CMK (cell line): ENCODE measurements at regions not wholly inside any gene's neighbourhood (a gene's known extent, or its start where the extent isn't known, plus 50 kb on each side); places are given as distances from the start of the nearest gene placed in this dataset.
A peak's percentile ranks its signal among the peaks of the same experiment; 100 is the strongest.
"Not testable (repeated sequence)": the region's sequence is repeated elsewhere in the genome, so short reads cannot be mapped to it uniquely, and the experiment has no call there.

Source experiments
- DNase-seq: peaks from one replicate; pipeline ENCODE4 v3.0.0-alpha.2; 2010; ENCODE audit warnings: low read depth

GRCh38 chr3:66808891-66809594 is 189.1 kb upstream of the KBTBD8 start:
- no peak for DNase-seq

DNA sequence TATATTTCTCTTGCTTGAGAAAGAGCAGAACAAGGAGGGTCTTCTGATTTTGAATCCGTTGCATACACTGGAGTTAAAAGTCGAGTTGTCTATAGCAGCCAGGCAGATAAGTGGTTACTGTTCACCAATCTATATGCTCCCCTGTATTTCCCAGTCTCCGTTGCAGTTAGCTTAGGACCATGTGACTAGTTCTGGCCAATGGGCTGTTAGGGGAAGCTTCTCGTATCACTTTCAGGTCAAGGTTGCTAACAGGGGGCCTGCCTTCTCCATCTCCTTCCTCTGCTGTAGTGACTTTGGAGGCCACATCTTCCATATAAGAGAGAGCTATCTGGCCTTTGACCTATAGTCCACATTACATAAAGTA is 188.5 kb upstream of the KBTBD8 start:
- no peak for DNase-seq

GRCh38 chr3:66812136-66812535 is 186.0 kb upstream of the KBTBD8 start:
- DNase-seq, result no peak

GRCh38 chr3:66812741-66813140 is 185.4 kb upstream of the KBTBD8 start:
- no peak for DNase-seq

DNA sequence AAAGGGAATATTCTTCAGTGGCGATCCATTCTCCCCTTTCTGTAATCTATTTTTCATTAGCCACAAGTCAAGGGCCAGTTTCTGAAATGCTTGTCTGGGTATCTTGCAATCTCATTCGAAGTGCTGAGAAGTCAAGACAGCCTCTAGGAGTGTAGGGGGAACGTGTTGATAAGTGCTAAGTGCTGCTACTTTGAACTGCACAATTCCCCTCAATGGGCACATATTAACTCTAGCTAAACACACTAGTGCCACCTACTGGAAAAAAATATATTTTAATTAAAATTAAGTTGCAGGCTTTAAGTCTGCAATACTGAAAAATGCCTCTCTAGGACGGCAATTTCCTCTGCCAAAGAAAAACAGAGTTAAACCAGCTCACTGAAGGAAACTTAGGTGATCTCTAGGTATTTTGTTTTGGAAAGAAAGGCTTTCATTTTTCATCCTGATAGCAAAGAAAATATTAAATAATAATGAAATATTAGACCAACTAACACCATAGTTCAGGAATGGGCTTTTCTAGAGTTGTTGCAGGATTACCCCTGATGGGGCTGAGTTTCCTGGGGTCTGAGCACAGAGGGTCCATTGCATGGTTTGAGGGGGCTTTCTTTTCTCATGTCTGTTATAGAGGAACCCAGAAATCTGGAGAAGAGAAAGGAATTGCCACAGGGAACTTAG is 181.9 kb upstream of the KBTBD8 start:
- DNase-seq, result peak; percentile 8

- no peak for DNase-seq
Measured at GRCh38 chr3:66817951-66818557, 180.1 kb upstream of the KBTBD8 start.

DNA sequence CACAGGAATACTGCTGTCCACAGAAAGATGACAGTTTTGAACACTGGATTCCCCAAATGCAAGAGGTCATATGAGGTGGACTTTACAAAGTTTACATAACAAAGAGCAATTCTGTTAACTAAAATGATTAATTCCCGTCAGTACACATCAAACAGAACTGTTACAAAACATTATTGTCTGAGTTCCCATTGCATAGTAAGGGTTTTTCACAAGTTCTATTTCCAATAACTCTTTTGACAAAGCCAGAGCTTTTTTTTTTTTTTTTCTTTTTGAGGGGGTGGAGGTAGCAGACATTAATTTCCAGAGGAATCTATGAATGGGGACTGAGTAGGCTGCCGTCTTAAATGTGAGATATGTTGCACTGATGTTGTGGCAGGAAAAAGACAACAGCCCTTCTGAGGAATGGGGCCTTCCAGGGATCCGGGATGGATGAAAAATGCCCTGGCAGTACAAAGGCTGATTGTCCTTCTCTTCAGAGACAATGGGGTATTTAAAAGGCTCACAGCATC is 178.1 kb upstream of the KBTBD8 start:
- no peak for DNase-seq

GRCh38 chr3:66822186-66823008 is 175.7 kb upstream of the KBTBD8 start:
- DNase-seq, result peak; percentile 18

- DNase-seq, result no peak
Measured at GRCh38 chr3:66823009-66823397, 175.1 kb upstream of the KBTBD8 start.

- DNase-seq, result no peak
Measured at GRCh38 chr3:66823532-66823931, 174.6 kb upstream of the KBTBD8 start.

GRCh38 chr3:66825375-66825774 is 172.7 kb upstream of the KBTBD8 start:
- DNase-seq, result no peak

GRCh38 chr3:66827726-66828125 is 170.4 kb upstream of the KBTBD8 start:
- no peak for DNase-seq

- DNase-seq, result no peak
Measured at GRCh38 chr3:66828303-66828702, 169.8 kb upstream of the KBTBD8 start.

DNA sequence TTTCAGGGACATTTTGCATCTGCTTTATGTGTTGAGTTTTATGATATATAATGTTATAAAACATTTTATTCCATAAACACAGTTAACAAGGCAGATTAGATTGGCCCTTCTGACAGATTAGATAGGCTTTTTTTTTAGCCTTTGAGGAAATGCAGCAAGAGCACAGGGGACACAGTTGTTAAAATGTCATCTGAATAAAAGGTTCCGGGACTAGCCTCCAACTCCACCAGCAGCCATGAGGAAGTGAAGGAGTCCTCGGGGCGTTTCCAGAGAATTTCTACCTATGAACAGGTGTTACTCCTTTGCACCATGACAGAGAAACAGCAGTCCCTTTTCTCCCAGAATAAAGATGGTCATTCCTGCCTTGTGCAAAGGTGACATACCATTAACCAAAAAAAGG is 167.8 kb upstream of the KBTBD8 start:
- DNase-seq, result no peak

GRCh38 chr3:66831931-66832330 is 166.2 kb upstream of the KBTBD8 start:
- DNase-seq, result no peak

DNA sequence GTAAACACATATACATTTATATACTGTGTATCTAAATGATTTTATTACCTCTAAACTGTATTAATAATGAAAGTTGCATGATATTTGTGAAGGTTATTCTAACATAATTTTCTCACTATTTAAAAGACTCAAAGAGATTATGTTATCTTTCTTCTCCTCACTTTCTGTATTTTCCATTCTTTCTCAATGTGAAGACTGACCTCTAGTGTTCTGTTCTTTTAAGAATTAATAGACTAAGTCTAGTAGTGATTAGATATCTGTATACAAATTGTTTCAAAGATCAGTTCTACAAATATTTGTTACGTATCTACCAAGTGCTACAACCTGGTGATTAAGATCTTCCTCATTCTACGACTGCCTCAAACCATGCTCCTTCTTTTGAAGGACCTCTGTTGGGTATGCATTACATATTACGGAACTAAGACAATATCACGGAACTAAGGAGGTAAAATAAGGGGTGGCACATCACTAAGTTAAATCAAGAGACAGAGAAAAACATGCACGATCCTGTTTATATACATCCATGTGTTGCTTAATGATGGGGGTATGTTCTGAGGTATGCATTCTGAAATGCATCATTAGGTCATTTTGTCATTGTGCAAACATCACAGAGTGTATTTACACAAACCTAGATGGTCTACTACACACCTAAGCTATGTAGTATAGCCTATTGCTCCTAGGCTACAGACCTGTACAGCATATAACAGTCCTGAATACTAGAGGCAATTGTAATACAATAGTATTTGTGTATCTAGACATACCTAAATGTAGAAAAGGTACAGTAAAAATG is 161.5 kb upstream of the KBTBD8 start:
- DNase-seq, result no peak

DNA sequence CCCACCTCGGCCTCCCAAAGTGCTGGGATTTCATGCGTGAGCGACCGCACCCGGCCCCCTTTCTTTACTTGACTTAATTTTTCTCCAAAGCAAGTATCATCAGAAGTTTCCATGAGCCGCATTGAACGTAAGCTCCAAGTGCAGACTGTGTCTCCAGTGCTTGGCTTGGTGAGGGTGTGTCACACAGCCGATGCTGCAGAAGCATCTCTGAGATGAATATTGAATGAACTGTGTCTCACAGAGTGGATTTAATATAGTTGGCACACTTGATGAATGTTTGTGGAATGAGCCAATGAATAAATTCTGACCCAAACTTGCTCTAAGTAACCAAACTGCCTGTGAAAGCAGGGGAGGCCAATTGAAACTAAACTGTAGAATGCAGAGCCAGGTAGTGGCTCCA is 159.4 kb upstream of the KBTBD8 start:
- no peak for DNase-seq

DNA sequence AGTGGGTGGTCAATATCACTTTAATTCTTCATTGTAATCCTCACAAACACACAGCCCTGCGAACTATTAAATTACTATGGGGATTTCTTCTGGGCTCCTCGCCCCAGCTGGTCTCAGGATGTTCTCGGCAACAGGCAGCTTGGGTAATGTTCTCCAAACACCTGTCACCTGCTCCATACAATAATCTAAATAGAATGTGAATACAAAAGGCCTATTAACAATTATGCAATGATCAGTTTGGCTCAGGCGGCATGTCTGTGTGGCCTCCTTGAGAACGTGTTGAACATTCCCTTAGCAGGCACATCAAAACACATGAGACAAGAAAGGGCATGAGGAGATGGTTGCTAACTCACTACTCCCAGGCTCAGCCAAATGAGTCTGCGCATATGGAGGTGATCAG is 158.6 kb upstream of the KBTBD8 start:
- DNase-seq, result no peak

GRCh38 chr3:66842761-66843464 is 155.2 kb upstream of the KBTBD8 start:
- not testable (repeated sequence) for DNase-seq

- DNase-seq, result no peak
Measured at GRCh38 chr3:66851894-66852613, 146.1 kb upstream of the KBTBD8 start.
